ENCODE measurements at regions not wholly inside any gene's neighbourhood (a gene's known extent, or its start where the extent isn't known, plus 50 kb on each side); places are given as distances from the start of the nearest gene placed in this dataset.

DNA sequence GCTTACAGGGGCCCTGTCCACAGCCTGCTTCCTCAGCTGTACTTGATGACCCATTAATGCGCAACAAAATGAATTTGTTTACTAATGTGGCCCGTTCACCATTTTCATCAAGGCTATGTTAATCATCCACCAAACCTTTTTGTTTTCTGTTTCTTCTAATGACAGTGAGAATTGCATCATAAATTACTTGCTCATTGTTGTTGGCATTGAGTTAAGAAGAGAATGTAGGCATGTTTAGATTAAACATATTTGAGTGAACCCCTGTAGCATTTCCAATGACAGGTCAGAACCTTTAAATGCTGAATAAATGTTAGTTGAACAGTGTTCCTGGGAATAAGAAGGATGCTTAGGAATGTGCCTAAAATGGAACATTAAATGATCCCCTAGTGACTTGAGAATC is 183.4 kb downstream of the SPRY1 start:
- ChIA-PET POLR2A (no interaction called here), CTCF (interaction anchor here (0.7 kb wide), 1 partner anchor 64 kb away, joined by 3 read pairs; no protein-coding TSS in a partner anchor)
- DNase-seq (ENCODE audit: extremely low spot score): no peak
- TF ChIP-seq FOXK2 (IDR thresholded peaks at IDR 0.05) (no peak), HDGF (IDR thresholded peaks at IDR 0.05; ENCODE audit: borderline replicate concordance) (no peak), ELF4 (IDR thresholded peaks at IDR 0.05) (no peak), LEF1 (IDR thresholded peaks at IDR 0.05; ENCODE audit: borderline replicate concordance) (no peak), BHLHE40 (IDR thresholded peaks at IDR 0.05; ENCODE audit: borderline replicate concordance) (no peak), ZNF384 (IDR thresholded peaks at IDR 0.05) (no peak)

DNA sequence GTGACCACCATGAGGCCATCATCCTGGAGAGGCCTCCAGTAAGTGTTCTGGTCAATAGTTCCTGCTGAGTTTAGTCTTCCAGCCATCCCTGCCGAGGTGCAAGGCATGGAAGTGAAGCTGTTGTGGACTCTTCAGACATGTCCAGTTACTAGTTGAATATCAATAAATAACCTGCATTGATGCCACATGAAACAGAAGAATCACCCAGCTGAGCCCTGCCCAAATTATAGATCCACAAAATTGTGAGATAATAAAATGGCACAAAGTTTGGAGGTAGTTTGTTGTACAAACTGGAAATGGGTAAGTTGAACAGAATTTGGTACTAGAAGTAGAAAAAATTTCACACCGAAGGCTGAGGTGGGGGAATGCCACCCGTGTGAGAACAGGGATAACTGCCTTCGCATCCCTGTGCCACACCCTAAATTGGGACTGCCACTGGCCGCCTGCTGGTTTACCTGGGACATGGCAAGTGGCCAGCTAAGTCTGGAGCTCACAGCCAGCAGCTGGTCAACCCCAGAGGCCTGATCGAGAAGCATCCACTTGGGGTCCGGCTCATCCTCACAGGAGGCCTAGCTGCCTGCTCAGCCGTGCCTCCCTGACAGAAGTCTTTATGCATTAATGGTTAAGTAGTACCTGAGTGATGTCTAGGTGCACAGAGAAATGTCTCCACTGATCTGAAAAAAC is 184.5 kb downstream of the SPRY1 start:
- TF ChIP-seq SP1 (IDR thresholded peaks at IDR 0.05): no peak
- no peak for TF ChIP-seq SUZ12 (IDR thresholded peaks at IDR 0.05)
- no peak for TF ChIP-seq FOXA1 (IDR thresholded peaks at IDR 0.05)
- TF ChIP-seq ELF4 (IDR thresholded peaks at IDR 0.05): no peak
- no peak for TF ChIP-seq LEF1 (IDR thresholded peaks at IDR 0.05; ENCODE audit: borderline replicate concordance)
- TF ChIP-seq HDGF (IDR thresholded peaks at IDR 0.05; ENCODE audit: borderline replicate concordance): no peak
- TF ChIP-seq ARNT (IDR thresholded peaks at IDR 0.05): no peak
- TF ChIP-seq, protein P1, sequence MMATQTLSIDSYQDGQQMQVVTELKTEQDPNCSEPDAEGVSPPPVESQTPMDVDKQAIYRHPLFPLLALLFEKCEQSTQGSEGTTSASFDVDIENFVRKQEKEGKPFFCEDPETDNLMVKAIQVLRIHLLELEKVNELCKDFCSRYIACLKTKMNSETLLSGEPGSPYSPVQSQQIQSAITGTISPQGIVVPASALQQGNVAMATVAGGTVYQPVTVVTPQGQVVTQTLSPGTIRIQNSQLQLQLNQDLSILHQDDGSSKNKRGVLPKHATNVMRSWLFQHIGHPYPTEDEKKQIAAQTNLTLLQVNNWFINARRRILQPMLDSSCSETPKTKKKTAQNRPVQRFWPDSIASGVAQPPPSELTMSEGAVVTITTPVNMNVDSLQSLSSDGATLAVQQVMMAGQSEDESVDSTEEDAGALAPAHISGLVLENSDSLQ (IDR thresholded peaks at IDR 0.05): no peak
- no peak for TF ChIP-seq NFRKB (IDR thresholded peaks at IDR 0.05)
- no peak for TF ChIP-seq FOXK2 (IDR thresholded peaks at IDR 0.05)
- peak; percentile 22 for DNase-seq (ENCODE audit: extremely low spot score)
- ChIA-PET POLR2A (no interaction called here), CTCF (no interaction called here)

DNA sequence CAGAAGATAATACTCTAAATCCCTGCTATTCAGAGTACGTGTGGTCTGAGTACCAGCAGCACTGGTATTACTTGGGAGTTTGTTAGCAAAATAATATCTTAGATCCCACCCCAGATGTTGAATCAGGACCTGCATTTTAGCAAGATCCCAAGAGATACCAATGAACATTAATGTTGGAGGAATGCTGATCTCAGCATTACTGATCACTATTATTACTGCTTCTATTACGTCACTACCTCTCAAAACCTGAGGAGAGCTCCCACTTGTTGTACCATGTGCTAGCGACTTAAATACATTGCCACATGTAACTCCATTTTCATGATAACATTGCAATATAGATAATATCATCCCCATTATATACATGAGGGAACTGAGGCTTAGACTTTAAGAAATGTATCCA is 185.2 kb downstream of the SPRY1 start:
- CTCF ChIA-PET: no interaction called here
- DNase-seq (ENCODE audit: extremely low spot score): no peak
- POLR2A ChIA-PET: no interaction called here
- no peak for TF ChIP-seq SUZ12 (IDR thresholded peaks at IDR 0.05)
- no peak for TF ChIP-seq FOXA1 (IDR thresholded peaks at IDR 0.05)
- no peak for TF ChIP-seq FOXK2 (IDR thresholded peaks at IDR 0.05)
- TF ChIP-seq ELF4 (IDR thresholded peaks at IDR 0.05): no peak
- TF ChIP-seq, protein P1 (IDR thresholded peaks at IDR 0.05): no peak
- TF ChIP-seq SP1 (IDR thresholded peaks at IDR 0.05): no peak
- TF ChIP-seq NFRKB (IDR thresholded peaks at IDR 0.05): no peak
- TF ChIP-seq CTBP1 (IDR thresholded peaks at IDR 0.05; ENCODE audit: borderline replicate concordance): no peak
- TF ChIP-seq HDGF (IDR thresholded peaks at IDR 0.05; ENCODE audit: borderline replicate concordance): no peak

DNA sequence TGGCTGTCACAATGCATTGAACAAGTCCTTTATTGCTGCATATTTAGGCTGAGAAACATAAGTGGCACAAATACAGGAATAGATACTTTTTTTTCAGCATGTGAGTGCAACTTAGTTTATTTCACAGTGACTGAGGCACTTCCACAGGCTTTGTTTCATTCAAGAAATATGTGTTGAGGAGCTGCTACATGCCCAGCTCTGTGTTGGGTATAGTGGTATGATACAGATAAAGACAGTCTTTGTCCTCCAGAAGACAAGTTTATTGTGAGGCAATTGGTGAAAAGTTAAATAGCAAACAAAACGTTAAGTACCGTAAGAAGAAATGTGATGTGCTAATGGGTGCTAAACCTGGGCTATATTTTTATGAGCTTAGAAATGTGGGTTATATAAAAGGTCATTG is 186.4 kb downstream of the SPRY1 start:
- DNase-seq (ENCODE audit: extremely low spot score): no peak
- ChIA-PET CTCF (no interaction called here), POLR2A (no interaction called here)
- no peak for TF ChIP-seq LEF1 (IDR thresholded peaks at IDR 0.05; ENCODE audit: borderline replicate concordance)
- no peak for TF ChIP-seq SP1 (IDR thresholded peaks at IDR 0.05)
- TF ChIP-seq FOXA1 (IDR thresholded peaks at IDR 0.05): no peak
- no peak for TF ChIP-seq HDGF (IDR thresholded peaks at IDR 0.05; ENCODE audit: borderline replicate concordance)
- no peak for TF ChIP-seq FOXM1 (IDR thresholded peaks at IDR 0.05; ENCODE audit: borderline replicate concordance)
- no peak for TF ChIP-seq ZNF384 (IDR thresholded peaks at IDR 0.05)
- TF ChIP-seq BHLHE40 (IDR thresholded peaks at IDR 0.05; ENCODE audit: borderline replicate concordance): no peak
- TF ChIP-seq FOXK2 (IDR thresholded peaks at IDR 0.05): no peak
- no peak for TF ChIP-seq ARNT (IDR thresholded peaks at IDR 0.05)
- no peak for TF ChIP-seq NFRKB (IDR thresholded peaks at IDR 0.05)
- no peak for TF ChIP-seq SUZ12 (IDR thresholded peaks at IDR 0.05)
- no peak for TF ChIP-seq ELF4 (IDR thresholded peaks at IDR 0.05)
- no peak for TF ChIP-seq CTBP1 (IDR thresholded peaks at IDR 0.05; ENCODE audit: borderline replicate concordance)
- TF ChIP-seq L3MBTL2 (conservative IDR thresholded peaks at IDR 0.05): no peak
- TF ChIP-seq, protein P1 (IDR thresholded peaks at IDR 0.05): no peak
- no peak for TF ChIP-seq TARDBP (IDR thresholded peaks at IDR 0.05)

DNA sequence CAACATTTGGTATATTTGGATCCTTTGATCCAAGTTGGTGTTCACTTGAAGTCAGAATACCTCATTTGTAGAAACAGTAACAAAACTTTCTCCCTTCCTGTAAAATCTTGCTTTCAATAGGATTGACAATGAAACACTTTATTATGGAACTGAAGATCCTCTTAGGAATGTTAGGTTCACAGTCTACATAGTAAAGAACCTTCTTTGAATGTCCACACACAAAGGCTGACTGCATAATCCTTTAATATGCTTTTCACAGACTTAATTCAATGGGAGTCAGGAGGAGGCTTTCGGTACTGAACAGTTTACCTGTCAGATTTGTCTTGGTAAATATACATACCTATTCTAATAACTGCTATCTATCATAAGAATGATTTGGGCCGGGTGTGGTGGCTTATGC is 188.5 kb downstream of the SPRY1 start:
- TF ChIP-seq, protein P1 (IDR thresholded peaks at IDR 0.05): no peak
- TF ChIP-seq ZNF384 (IDR thresholded peaks at IDR 0.05) (no peak), BHLHE40 (IDR thresholded peaks at IDR 0.05; ENCODE audit: borderline replicate concordance) (no peak), FOXK2 (IDR thresholded peaks at IDR 0.05) (no peak), SUZ12 (IDR thresholded peaks at IDR 0.05) (no peak), TARDBP (IDR thresholded peaks at IDR 0.05) (no peak), FOXM1 (IDR thresholded peaks at IDR 0.05; ENCODE audit: borderline replicate concordance) (no peak), ARNT (IDR thresholded peaks at IDR 0.05) (no peak), ELF4 (IDR thresholded peaks at IDR 0.05) (no peak), CTBP1 (IDR thresholded peaks at IDR 0.05; ENCODE audit: borderline replicate concordance) (no peak), HDGF (IDR thresholded peaks at IDR 0.05; ENCODE audit: borderline replicate concordance) (no peak), SP1 (IDR thresholded peaks at IDR 0.05) (no peak), LEF1 (IDR thresholded peaks at IDR 0.05; ENCODE audit: borderline replicate concordance) (no peak), NFRKB (IDR thresholded peaks at IDR 0.05) (no peak), L3MBTL2 (conservative IDR thresholded peaks at IDR 0.05) (no peak), FOXA1 (IDR thresholded peaks at IDR 0.05) (no peak)
- DNase-seq (ENCODE audit: extremely low spot score): no peak
- POLR2A ChIA-PET: no interaction called here
- CTCF ChIA-PET: no interaction called here
